T-cell (primary cell): ENCODE measurements at regions not wholly inside any gene's neighbourhood (a gene's known extent, or its start where the extent isn't known, plus 50 kb on each side); places are given as distances from the start of the nearest gene placed in this dataset.
A peak's percentile ranks its signal among the peaks of the same experiment; 100 is the strongest.

ENCODE experiments used
- ATAC-seq, 4 experiments: fragments of 200-7000 bp in 3 of 4; fragments of 150-1000 bp in 1 of 4; cut with Tn5 transposase; replicated peaks in 1 of 4; 1 replicate in 3 of 4; 2 replicates in 1 of 4; pipeline ENCODE4 v1.10.0; 2021; ENCODE audit warnings: moderate library complexity in 3 of 4, mild to moderate bottlenecking in 2 of 4, moderate number of reproducible peaks in 1 of 4
- CTCF ChIA-PET, 2 donors: fragments of 300-600 bp; sonication (Branson Sonifier 250); formaldehyde crosslinking; loops; one replicate each; lab custom pipeline; 2022; ENCODE audit warnings: antibody characterized with exemption in 2 of 2; lab: Charles Lee
- POLR2A ChIA-PET, 2 donors: fragments of 300-600 bp; sonication (Branson Sonifier 250); formaldehyde crosslinking; loops; one replicate each; lab custom pipeline; 2022; ENCODE audit warnings: antibody characterized with exemption in 2 of 2; lab: Charles Lee
- DNase-seq, 35 experiments: peaks; one replicate each; pipeline versions ENCODE4 v3.0.0 to v3.0.0-alpha.2; 2013 to 2023
- H3K27ac ChIP-seq: one replicate; pipeline ENCODE4 v1.5.1; 2013; ENCODE audit warnings: low read length
- H3K27me3 ChIP-seq, 2 experiments: replicated peaks in 1 of 2; 1 replicate in 1 of 2; 2 replicates in 1 of 2; pipeline versions ENCODE4 v1.6.1 to v1.7.0; 2013; ENCODE audit warnings: low read length in 1 of 2, mixed read lengths in 1 of 2; ENCODE audit not compliant: control insufficient read depth in 2 of 2, insufficient read depth in 2 of 2; ENCODE audit errors: extremely low read depth in 1 of 2
- H3K36me3 ChIP-seq, 2 donors: 1 replicate in 1 of 2; 2 replicates in 1 of 2; pipeline versions ENCODE4 v1.6.1 to v1.7.0; 2013; ENCODE audit warnings: low read length in 1 of 2; ENCODE audit not compliant: control insufficient read depth in 2 of 2, insufficient read depth in 1 of 2; ENCODE audit errors: extremely low read depth in 1 of 2
- H3K4me1 ChIP-seq, 2 experiments: 1 replicate in 1 of 2; 2 replicates in 1 of 2; pipeline versions ENCODE4 v1.6.1 to v1.7.0; 2013; ENCODE audit warnings: low read length in 2 of 2, mixed read lengths in 1 of 2; ENCODE audit not compliant: insufficient read depth in 2 of 2, control insufficient read depth in 1 of 2; ENCODE audit errors: extremely low read depth in 1 of 2
- H3K4me3 ChIP-seq, 2 donors: 1 replicate in 1 of 2; 2 replicates in 1 of 2; pipeline versions ENCODE4 v1.5.1 to v1.7.0; 2013; ENCODE audit warnings: mild to moderate bottlenecking in 2 of 2, low read length in 1 of 2, moderate library complexity in 1 of 2; ENCODE audit not compliant: control insufficient read depth in 1 of 2; ENCODE audit errors: extremely low read depth in 1 of 2
- H3K9me3 ChIP-seq: 2 replicates; pipeline ENCODE4 v1.7.0; 2013
- H3K27ac Mint-ChIP-seq, 2 donors: one replicate each; pipeline ENCODE4 v1.8.0; 2020 to 2021; ENCODE audit warnings: mild to moderate bottlenecking in 2 of 2, mixed read lengths in 2 of 2
- H3K27me3 Mint-ChIP-seq, 2 donors: one replicate each; pipeline ENCODE4 v1.8.0; 2021 to 2022; ENCODE audit warnings: mixed read lengths in 2 of 2
- H3K36me3 Mint-ChIP-seq: one replicate; pipeline ENCODE4 v1.8.0; 2021; ENCODE audit warnings: mixed read lengths
- H3K4me1 Mint-ChIP-seq, 3 donors: one replicate each; pipeline ENCODE4 v1.8.0; 2020 to 2022; ENCODE audit warnings: mixed read lengths in 3 of 3, mild to moderate bottlenecking in 1 of 3
- H3K4me3 Mint-ChIP-seq, 3 donors: one replicate each; pipeline ENCODE4 v1.8.0; 2020 to 2022; ENCODE audit warnings: mild to moderate bottlenecking in 3 of 3, mixed read lengths in 3 of 3, moderate library complexity in 3 of 3
- H3K9me3 Mint-ChIP-seq, 3 donors: one replicate each; pipeline ENCODE4 v1.8.0; 2020 to 2022; ENCODE audit warnings: mixed read lengths in 3 of 3
- WGBS: methylation state at CpG from one replicate; pipeline ENCODE4 v1.1.5; 2013; ENCODE audit warnings: missing lambda C conversion rate; ENCODE audit not compliant: insufficient coverage; 5-methylcytosine and 5-hydroxymethylcytosine counted together

GRCh38 chr14:100486025-100486828 lies 101.0 kb downstream of the BEGAIN start:
- no peak overlapping the region for H3K4me3 Mint-ChIP-seq
- H3K9me3 Mint-ChIP-seq = no peaks in the 10 kb centered on the region
- ATAC-seq = peak in 2 of 4 experiments; percentile 53 to 61
- ChIA-PET CTCF (no interaction called here), POLR2A (no interaction called here)
- Histone ChIP-seq H3K36me3 (peaks cover 0 to 6% of the 10 kb centered on the region in 2 donors), H3K4me3 (no peak overlapping the region), H3K27me3 (no peaks in the 10 kb centered on the region), H3K27ac (no peak overlapping the region), H3K9me3 (no peaks in the 10 kb centered on the region), H3K4me1 (peaks cover 2 to 9% of the 10 kb centered on the region in 2 experiments)
- H3K27me3 Mint-ChIP-seq = no peaks in the 10 kb centered on the region
- peaks cover 24% of the 10 kb centered on the region for H3K36me3 Mint-ChIP-seq
- H3K27ac Mint-ChIP-seq = no peak overlapping the region
- H3K4me1 Mint-ChIP-seq = peaks cover 22 to 29% (median 24%) of the 10 kb centered on the region in 3 donors
- 49% methylated on average over 11 of the region's 21 CpGs for WGBS
- peak in 31 of 35 experiments; percentile 13 to 66 (median 45) for DNase-seq
